GM19035 (cell line): ENCODE measurements at regions not wholly inside any gene's neighbourhood (a gene's known extent, or its start where the extent isn't known, plus 50 kb on each side); places are given as distances from the start of the nearest gene placed in this dataset.
"Not testable (repeated sequence)": the region's sequence is repeated elsewhere in the genome, so short reads cannot be mapped to it uniquely, and the experiment has no call there.

Source experiments
- ATAC-seq: cut with Tn5 transposase; IDR thresholded peaks from one replicate; pipeline ENCODE4 v1.9.1; 2021; ENCODE audit not compliant: unreplicated experiment

GRCh38 chr2:216989340-216990129 is 129.7 kb upstream of the TNP1 start:
- ATAC-seq, result no peak

GRCh38 chr2:216987252-216987821 is 127.5 kb upstream of the TNP1 start:
- no peak for ATAC-seq

- no peak for ATAC-seq
These were observed 125.8 kb upstream of the TNP1 start for GRCh38 chr2:216985658-216986141.

- ATAC-seq, result no peak
These were observed 125.1 kb upstream of the TNP1 start for GRCh38 chr2:216984937-216985336.

- ATAC-seq, result not testable (repeated sequence)
These were observed 122.1 kb upstream of the TNP1 start for GRCh38 chr2:216981951-216982350.

GRCh38 chr2:216980510-216980909 is 120.6 kb upstream of the TNP1 start:
- ATAC-seq, result not testable (repeated sequence)

- no peak for ATAC-seq
These were observed 114.7 kb upstream of the TNP1 start for GRCh38 chr2:216974321-216975302.

GRCh38 chr2:216971593-216971992 is 111.7 kb upstream of the TNP1 start:
- ATAC-seq, result no peak

- no peak for ATAC-seq
These were observed 110.6 kb upstream of the TNP1 start for GRCh38 chr2:216970359-216970915.

GRCh38 chr2:216967889-216968288 is 108.0 kb upstream of the TNP1 start:
- ATAC-seq, result no peak

GRCh38 chr2:216960671-216961268 is 100.9 kb upstream of the TNP1 start:
- ATAC-seq, result no peak

- ATAC-seq, result no peak
These were observed 99.6 kb upstream of the TNP1 start for GRCh38 chr2:216959433-216959832.

GRCh38 chr2:216956820-216957493 is 97.1 kb upstream of the TNP1 start:
- no peak for ATAC-seq

- no peak for ATAC-seq
These were observed 91.3 kb upstream of the TNP1 start for GRCh38 chr2:216951171-216951570.

- no peak for ATAC-seq
These were observed 90.7 kb upstream of the TNP1 start for GRCh38 chr2:216950547-216950946.

GRCh38 chr2:216949700-216950413 is 90.0 kb upstream of the TNP1 start:
- ATAC-seq, result no peak

- ATAC-seq, result no peak
These were observed 87.2 kb upstream of the TNP1 start for GRCh38 chr2:216947055-216947454.

- no peak for ATAC-seq
These were observed 84.9 kb upstream of the TNP1 start for GRCh38 chr2:216944733-216945132.

GRCh38 chr2:216943109-216943508 is 83.2 kb upstream of the TNP1 start:
- no peak for ATAC-seq
